ENCODE measurements at regions not wholly inside any gene's neighbourhood (a gene's known extent, or its start where the extent isn't known, plus 50 kb on each side); places are given as distances from the start of the nearest gene placed in this dataset.
A peak's percentile ranks its signal among the peaks of the same experiment; 100 is the strongest.

GRCh38 chr14:65794674-65795279, 382.2 kb downstream of the FUT8 start:
- no peak for DNase-seq (ENCODE audit: extremely low read depth in 1 of 11, low read depth in 9 of 11, low spot score in 4 of 11)

GRCh38 chr14:65798216-65798615, 385.7 kb downstream of the FUT8 start:
- no peak for DNase-seq (ENCODE audit: extremely low read depth in 1 of 11, low read depth in 9 of 11, low spot score in 4 of 11)

- no peak for DNase-seq (ENCODE audit: extremely low read depth in 1 of 11, low read depth in 9 of 11, low spot score in 4 of 11)
Measured at GRCh38 chr14:65800694-65801093, 388.2 kb downstream of the FUT8 start.

- DNase-seq (ENCODE audit: extremely low read depth in 1 of 11, low read depth in 9 of 11, low spot score in 4 of 11), result no peak
Measured at GRCh38 chr14:65802196-65802595, 389.7 kb downstream of the FUT8 start.

- no peak for DNase-seq (ENCODE audit: extremely low read depth in 1 of 11, low read depth in 9 of 11, low spot score in 4 of 11)
Measured at GRCh38 chr14:65803885-65804284, 391.4 kb downstream of the FUT8 start.

- no peak for DNase-seq (ENCODE audit: extremely low read depth in 1 of 11, low read depth in 9 of 11, low spot score in 4 of 11)
Measured at GRCh38 chr14:65804439-65805112, 392.0 kb downstream of the FUT8 start.

- no peak for DNase-seq (ENCODE audit: extremely low read depth in 1 of 11, low read depth in 9 of 11, low spot score in 4 of 11)
Measured at GRCh38 chr14:65805113-65805473, 392.6 kb downstream of the FUT8 start.

- no peak for DNase-seq (ENCODE audit: extremely low read depth in 1 of 11, low read depth in 9 of 11, low spot score in 4 of 11)
Measured at GRCh38 chr14:65808390-65808789, 395.9 kb downstream of the FUT8 start.

- DNase-seq (ENCODE audit: extremely low read depth in 1 of 11, low read depth in 9 of 11, low spot score in 4 of 11), result peak in 1 of 11 donors; percentile 29
Measured at GRCh38 chr14:65810322-65810721, 397.8 kb downstream of the FUT8 start.

GRCh38 chr14:65813760-65814384, 401.3 kb downstream of the FUT8 start:
- DNase-seq (ENCODE audit: extremely low read depth in 1 of 11, low read depth in 9 of 11, low spot score in 4 of 11), result no peak

GRCh38 chr14:65815127-65815526, 402.6 kb downstream of the FUT8 start:
- DNase-seq (ENCODE audit: extremely low read depth in 1 of 11, low read depth in 9 of 11, low spot score in 4 of 11), result no peak

- DNase-seq (ENCODE audit: extremely low read depth in 1 of 11, low read depth in 9 of 11, low spot score in 4 of 11), result no peak
Measured at GRCh38 chr14:65817011-65817410, 404.5 kb downstream of the FUT8 start.

- DNase-seq (ENCODE audit: extremely low read depth in 1 of 11, low read depth in 9 of 11, low spot score in 4 of 11), result no peak
Measured at GRCh38 chr14:65819569-65819968, 407.0 kb downstream of the FUT8 start.

- no peak for DNase-seq (ENCODE audit: extremely low read depth in 1 of 11, low read depth in 9 of 11, low spot score in 4 of 11)
Measured at GRCh38 chr14:65821224-65821753, 408.8 kb downstream of the FUT8 start.

- peak in 7 of 11 donors; percentile 13 to 51 (median 43) for DNase-seq (ENCODE audit: extremely low read depth in 1 of 11, low read depth in 9 of 11, low spot score in 4 of 11)
Measured at GRCh38 chr14:65824285-65824977, 411.9 kb downstream of the FUT8 start.

- DNase-seq (ENCODE audit: extremely low read depth in 1 of 11, low read depth in 9 of 11, low spot score in 4 of 11), result no peak
Measured at GRCh38 chr14:65824978-65825299, 412.4 kb downstream of the FUT8 start.

- no peak for DNase-seq (ENCODE audit: extremely low read depth in 1 of 11, low read depth in 9 of 11, low spot score in 4 of 11)
Measured at GRCh38 chr14:65826946-65827345, 414.4 kb downstream of the FUT8 start.

- no peak for DNase-seq (ENCODE audit: extremely low read depth in 1 of 11, low read depth in 9 of 11, low spot score in 4 of 11)
Measured at GRCh38 chr14:65827520-65827919, 415.0 kb downstream of the FUT8 start.

- no peak for DNase-seq (ENCODE audit: extremely low read depth in 1 of 11, low read depth in 9 of 11, low spot score in 4 of 11)
Measured at GRCh38 chr14:65828396-65828795, 415.9 kb downstream of the FUT8 start.

All from renal cortex interstitium (tissue), 11 donors.